H1 (cell line): ENCODE measurements at regions not wholly inside any gene's neighbourhood (a gene's known extent, or its start where the extent isn't known, plus 50 kb on each side); places are given as distances from the start of the nearest gene placed in this dataset.
A peak's percentile ranks its signal among the peaks of the same experiment; 100 is the strongest.

ENCODE experiments used
- CREB1 ChIP-seq: IDR thresholded peaks from 2 replicates; pipeline ENCODE4 v1.6.1; 2012; ENCODE audit warnings: inconsistent platforms
- EP300 ChIP-seq, 2 experiments: IDR thresholded peaks; 1 replicate in 1 of 2; 2 replicates in 1 of 2; pipeline ENCODE4 v1.6.1; 2011 to 2012; ENCODE audit warnings: low read depth in 2 of 2, low read length in 2 of 2, mild to moderate bottlenecking in 2 of 2, borderline replicate concordance in 1 of 2, inconsistent platforms in 1 of 2, moderate library complexity in 1 of 2
- RAD21 ChIP-seq, 2 experiments: IDR thresholded peaks in 1 of 2; conservative IDR thresholded peaks in 1 of 2; 2 replicates each; pipeline ENCODE4 v1.6.1; 2011; ENCODE audit warnings: low read depth in 2 of 2, low read length in 2 of 2, improper control_type of control experiment in 1 of 2, inconsistent platforms in 1 of 2, mild to moderate bottlenecking in 1 of 2, moderate library complexity in 1 of 2
- RXRA ChIP-seq: IDR thresholded peaks from 2 replicates; pipeline ENCODE4 v1.6.1; 2011; ENCODE audit warnings: low read depth, mild to moderate bottlenecking, low read length, moderate library complexity; ENCODE audit not compliant: insufficient read depth
- ZNF274 ChIP-seq: IDR thresholded peaks from 2 replicates; pipeline ENCODE4 v1.7.0; 2012; ENCODE audit warnings: low read length, borderline replicate concordance; ENCODE audit errors: extremely low read depth
- TF ChIP-seq, protein P1 (sequence below): fragments of 300-600 bp; sonication (generic); IDR thresholded peaks from 2 replicates; pipeline ENCODE4 v1.7.1; 2012; ENCODE audit warnings: low read length, moderate library complexity, mild to moderate bottlenecking, inconsistent platforms; ENCODE audit not compliant: insufficient replicate concordance
- TF ChIP-seq, protein P2 (sequence below): IDR thresholded peaks from 2 replicates; pipeline ENCODE4 v1.6.1; 2012; ENCODE audit warnings: inconsistent platforms

DNA sequence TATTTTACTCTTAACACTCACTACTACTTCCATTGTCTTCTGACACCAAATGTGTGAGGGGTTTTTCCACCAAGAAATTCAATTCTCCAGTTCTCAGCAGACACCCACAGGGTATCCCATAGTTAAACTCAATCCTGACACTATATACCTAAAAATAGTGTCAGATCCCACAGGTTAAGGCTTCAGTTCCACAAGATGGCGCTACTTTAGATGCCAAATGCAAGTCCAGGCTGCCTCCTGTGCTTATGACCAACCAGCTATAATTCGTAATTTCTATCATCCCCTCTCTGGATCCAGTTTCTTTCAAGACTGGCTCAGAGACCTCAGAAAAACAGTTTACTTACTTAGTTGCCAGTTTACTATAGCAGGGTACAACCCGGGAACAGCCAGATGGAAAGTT is 1146.2 kb upstream of the SPRY2 start (continued):
- TF ChIP-seq, protein P1, sequence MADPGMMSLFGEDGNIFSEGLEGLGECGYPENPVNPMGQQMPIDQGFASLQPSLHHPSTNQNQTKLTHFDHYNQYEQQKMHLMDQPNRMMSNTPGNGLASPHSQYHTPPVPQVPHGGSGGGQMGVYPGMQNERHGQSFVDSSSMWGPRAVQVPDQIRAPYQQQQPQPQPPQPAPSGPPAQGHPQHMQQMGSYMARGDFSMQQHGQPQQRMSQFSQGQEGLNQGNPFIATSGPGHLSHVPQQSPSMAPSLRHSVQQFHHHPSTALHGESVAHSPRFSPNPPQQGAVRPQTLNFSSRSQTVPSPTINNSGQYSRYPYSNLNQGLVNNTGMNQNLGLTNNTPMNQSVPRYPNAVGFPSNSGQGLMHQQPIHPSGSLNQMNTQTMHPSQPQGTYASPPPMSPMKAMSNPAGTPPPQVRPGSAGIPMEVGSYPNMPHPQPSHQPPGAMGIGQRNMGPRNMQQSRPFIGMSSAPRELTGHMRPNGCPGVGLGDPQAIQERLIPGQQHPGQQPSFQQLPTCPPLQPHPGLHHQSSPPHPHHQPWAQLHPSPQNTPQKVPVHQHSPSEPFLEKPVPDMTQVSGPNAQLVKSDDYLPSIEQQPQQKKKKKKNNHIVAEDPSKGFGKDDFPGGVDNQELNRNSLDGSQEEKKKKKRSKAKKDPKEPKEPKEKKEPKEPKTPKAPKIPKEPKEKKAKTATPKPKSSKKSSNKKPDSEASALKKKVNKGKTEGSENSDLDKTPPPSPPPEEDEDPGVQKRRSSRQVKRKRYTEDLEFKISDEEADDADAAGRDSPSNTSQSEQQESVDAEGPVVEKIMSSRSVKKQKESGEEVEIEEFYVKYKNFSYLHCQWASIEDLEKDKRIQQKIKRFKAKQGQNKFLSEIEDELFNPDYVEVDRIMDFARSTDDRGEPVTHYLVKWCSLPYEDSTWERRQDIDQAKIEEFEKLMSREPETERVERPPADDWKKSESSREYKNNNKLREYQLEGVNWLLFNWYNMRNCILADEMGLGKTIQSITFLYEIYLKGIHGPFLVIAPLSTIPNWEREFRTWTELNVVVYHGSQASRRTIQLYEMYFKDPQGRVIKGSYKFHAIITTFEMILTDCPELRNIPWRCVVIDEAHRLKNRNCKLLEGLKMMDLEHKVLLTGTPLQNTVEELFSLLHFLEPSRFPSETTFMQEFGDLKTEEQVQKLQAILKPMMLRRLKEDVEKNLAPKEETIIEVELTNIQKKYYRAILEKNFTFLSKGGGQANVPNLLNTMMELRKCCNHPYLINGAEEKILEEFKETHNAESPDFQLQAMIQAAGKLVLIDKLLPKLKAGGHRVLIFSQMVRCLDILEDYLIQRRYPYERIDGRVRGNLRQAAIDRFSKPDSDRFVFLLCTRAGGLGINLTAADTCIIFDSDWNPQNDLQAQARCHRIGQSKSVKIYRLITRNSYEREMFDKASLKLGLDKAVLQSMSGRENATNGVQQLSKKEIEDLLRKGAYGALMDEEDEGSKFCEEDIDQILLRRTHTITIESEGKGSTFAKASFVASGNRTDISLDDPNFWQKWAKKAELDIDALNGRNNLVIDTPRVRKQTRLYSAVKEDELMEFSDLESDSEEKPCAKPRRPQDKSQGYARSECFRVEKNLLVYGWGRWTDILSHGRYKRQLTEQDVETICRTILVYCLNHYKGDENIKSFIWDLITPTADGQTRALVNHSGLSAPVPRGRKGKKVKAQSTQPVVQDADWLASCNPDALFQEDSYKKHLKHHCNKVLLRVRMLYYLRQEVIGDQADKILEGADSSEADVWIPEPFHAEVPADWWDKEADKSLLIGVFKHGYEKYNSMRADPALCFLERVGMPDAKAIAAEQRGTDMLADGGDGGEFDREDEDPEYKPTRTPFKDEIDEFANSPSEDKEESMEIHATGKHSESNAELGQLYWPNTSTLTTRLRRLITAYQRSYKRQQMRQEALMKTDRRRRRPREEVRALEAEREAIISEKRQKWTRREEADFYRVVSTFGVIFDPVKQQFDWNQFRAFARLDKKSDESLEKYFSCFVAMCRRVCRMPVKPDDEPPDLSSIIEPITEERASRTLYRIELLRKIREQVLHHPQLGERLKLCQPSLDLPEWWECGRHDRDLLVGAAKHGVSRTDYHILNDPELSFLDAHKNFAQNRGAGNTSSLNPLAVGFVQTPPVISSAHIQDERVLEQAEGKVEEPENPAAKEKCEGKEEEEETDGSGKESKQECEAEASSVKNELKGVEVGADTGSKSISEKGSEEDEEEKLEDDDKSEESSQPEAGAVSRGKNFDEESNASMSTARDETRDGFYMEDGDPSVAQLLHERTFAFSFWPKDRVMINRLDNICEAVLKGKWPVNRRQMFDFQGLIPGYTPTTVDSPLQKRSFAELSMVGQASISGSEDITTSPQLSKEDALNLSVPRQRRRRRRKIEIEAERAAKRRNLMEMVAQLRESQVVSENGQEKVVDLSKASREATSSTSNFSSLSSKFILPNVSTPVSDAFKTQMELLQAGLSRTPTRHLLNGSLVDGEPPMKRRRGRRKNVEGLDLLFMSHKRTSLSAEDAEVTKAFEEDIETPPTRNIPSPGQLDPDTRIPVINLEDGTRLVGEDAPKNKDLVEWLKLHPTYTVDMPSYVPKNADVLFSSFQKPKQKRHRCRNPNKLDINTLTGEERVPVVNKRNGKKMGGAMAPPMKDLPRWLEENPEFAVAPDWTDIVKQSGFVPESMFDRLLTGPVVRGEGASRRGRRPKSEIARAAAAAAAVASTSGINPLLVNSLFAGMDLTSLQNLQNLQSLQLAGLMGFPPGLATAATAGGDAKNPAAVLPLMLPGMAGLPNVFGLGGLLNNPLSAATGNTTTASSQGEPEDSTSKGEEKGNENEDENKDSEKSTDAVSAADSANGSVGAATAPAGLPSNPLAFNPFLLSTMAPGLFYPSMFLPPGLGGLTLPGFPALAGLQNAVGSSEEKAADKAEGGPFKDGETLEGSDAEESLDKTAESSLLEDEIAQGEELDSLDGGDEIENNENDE: no peak
- TF ChIP-seq RAD21 (IDR thresholded peaks at IDR 0.05 in 1 of 2, conservative IDR thresholded peaks at IDR 0.05 in 1 of 2; ENCODE audit: low read depth in 2 of 2, low read length in 2 of 2) (peak; percentile 69 to 78), CREB1 (no peak), EP300 (IDR thresholded peaks at IDR 0.05; ENCODE audit: borderline replicate concordance in 1 of 2, low read depth in 2 of 2, low read length in 2 of 2) (no peak), ZNF274 (no peak), RXRA (no peak)
- TF ChIP-seq, protein P2, sequence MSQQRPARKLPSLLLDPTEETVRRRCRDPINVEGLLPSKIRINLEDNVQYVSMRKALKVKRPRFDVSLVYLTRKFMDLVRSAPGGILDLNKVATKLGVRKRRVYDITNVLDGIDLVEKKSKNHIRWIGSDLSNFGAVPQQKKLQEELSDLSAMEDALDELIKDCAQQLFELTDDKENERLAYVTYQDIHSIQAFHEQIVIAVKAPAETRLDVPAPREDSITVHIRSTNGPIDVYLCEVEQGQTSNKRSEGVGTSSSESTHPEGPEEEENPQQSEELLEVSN: no peak
- TF ChIP-seq, all 59 proteins: peak for 2
